Kidney tubule cell (primary cell): ENCODE measurements at regions not wholly inside any gene's neighbourhood (a gene's known extent, or its start where the extent isn't known, plus 50 kb on each side); places are given as distances from the start of the nearest gene placed in this dataset.

Source experiments
- DNase-seq: peaks from one replicate; pipeline ENCODE4 v3.0.0-alpha.2; 2018; ENCODE audit warnings: low spot score

DNA sequence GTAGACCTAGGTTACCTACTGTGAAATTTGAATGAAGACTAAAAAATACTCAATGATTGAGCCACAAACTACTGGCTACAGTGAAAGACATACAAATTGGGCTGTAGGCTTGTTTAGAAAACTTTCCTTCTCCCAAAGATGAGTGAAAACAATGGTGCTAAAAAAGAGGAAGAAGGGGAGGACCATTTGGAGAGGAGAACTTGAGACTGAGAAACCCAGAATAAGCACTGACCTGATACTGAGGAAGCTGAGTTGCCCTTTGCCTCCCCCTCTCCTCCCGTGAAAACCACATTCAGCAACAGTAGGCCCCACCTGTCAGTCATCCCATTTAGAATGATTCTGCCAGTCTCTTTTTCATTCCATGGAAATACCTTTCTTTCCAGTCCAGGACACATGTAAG, 484.0 kb upstream of the TGFBR2 start:
- no peak for DNase-seq

DNA sequence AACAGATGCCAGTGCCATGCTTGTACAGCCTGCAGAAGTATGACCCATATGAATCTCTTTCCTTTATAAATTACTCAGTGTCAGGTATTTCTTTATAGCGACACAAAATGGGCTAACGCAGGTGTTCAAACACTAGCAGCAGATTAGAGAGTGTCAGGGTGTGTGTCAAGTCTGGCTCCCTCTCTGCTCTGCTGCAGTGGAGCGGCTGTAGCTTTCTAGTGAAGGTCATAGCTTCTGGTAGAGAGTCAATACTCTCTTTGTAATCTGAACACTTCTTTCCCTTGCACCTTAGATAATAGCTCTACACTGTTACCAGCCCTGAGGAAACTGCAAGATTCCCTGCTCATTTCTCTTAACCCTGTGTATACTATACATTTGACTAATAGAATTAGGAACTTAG, 483.2 kb upstream of the TGFBR2 start:
- no peak for DNase-seq

DNA sequence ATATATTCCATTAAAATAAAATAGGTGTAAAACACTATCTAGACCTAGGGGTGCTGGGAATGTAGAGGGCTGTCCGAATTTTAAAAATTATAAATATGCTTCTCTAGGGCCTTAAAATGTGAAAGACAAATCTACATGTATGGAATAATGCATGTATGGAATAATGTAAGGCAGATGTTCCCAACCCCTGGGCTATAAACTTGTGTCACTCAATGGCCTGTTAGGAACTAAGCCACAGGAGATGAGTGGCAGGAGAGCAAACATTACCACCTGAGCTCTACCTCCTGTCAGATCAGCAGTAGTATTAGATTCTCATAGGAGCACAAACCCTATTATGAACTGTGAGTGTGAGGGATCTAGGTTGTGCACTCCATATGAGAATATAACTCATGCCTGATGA, 482.6 kb upstream of the TGFBR2 start:
- DNase-seq: no peak

DNA sequence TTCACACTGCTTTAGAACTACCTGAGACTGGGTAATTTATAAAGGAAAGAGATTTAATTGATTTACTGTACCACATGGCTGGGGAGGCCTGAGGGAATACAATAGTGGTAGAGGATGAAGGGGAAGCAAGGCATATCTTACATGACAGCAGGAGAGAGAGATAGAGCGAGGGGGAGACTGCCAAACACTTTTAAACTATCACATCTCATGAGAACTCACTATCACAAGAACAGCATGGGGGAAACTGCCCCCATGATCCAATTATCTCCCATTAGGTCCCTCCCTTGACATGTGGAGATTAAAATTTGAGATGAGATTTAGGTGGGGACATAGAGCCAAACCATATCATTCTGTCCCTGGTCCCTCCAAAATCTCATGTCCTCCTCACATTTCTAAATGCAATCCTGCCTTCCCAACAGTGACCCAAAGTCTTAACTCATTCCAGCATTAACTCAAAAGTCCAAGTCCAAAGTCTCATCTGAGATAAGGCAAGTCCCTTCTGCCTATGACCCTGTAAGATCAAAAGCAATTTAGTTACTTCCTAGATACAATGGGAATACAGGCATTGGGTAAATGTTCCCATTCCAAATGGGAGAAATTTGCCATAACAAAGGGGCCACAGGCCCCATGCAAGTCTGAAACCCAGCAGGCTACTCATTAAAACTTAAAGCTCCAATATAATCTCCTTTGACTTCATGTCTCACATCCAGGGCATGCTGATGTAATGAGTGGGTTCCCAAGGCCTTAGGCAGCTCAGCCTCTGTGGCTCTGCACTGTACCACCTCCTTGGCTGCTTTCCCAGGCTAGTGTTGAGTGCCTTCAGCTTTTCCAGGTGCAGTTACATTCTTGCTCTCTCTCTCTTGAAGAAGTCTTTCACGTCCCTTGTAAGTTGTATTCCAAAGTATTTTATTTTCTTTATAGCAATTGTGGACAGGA, 481.7 kb upstream of the TGFBR2 start:
- DNase-seq: peak; percentile 52

DNA sequence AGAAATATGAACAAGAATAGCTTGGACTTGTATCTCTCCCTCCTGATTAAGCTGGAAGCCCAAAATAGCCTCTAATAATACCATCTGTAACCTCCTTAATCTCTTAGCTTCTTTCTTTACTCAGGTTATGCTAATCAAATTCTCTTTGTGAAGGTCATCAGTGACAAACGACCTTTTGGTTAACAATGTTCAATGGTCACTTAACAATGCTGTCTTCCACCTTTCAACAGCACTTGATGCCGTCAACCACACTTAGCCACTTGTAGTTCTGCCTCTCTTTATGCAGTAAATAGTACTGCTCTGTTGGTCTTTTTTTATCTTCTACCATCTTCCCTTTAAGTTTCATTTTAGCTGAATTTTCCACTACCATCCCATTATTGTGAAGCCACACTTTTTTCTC, 476.6 kb upstream of the TGFBR2 start:
- no peak for DNase-seq

DNA sequence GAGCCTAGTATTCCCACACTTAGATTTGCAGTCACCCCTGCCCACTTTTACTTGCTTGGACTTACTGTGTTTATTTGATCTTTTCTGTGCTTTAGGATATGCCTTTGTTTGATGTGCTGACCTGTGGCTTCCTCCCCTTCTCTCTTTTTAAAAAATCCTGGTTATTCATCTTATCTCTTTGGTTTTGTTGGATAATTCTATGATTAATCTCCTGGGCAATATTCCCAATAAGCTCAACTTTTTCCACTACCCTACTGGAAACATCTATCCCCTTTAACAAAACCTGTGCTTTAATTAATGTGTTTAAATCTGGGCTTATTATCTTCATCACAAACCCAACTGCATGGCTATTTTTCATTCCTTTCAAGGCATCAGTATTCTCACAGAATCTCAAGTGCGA, 476.0 kb upstream of the TGFBR2 start:
- DNase-seq: no peak

DNA sequence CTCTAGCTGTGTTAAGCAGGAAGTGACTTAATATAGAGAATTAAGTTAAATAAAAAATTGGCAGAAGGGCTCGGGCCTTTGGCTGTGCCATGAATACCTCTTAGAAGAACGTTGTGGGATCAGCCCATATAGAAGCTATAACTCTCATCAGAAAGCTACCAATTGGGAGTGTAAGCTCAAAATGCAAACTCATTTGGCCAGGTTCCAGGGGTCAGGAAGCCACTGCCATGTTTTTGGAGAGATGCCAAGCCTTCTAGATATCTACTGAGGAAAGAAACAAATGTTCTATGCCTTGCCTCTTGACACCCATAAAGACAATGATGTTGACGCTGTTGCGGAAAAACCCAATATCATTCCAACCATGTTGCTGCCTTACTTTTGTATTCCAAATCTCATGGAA, 475.2 kb upstream of the TGFBR2 start:
- no peak for DNase-seq

DNA sequence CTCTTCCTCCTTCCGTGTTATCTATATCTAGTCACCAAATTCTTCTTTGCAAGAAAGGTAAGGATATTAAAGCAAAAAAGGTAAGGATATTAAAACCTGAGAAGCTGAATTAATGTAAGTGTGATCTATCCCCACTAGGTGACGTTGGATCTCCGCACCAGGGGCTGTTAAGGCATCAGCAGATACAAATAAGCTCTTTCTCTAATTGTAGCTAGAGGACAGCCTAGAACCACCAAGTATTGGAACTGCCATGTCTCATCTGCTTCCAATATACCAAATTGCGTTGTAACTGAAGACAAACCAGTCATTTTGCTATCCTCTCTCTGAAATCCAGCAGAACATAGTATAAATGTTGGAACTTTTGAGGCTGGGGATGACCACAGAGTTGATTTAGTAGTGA, 471.2 kb upstream of the TGFBR2 start:
- DNase-seq: no peak

DNA sequence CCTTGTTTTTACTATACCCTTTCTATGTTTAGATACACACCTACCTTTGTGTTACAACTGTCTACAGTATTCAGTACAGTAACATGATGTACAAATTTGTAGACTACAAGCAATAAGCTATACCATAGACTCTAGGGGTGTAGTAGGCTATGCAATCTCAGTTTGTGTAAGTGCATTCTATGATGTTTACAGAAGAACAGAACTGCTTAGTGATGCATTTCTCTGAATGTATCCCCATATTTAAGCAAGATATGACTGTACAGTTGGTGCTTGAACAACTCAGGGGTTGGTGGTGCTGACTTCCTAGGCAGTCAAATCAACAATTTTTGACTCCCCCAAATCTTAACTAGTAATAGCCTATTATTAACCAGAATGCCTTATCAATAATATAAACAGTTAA, 467.1 kb upstream of the TGFBR2 start:
- DNase-seq: no peak

DNA sequence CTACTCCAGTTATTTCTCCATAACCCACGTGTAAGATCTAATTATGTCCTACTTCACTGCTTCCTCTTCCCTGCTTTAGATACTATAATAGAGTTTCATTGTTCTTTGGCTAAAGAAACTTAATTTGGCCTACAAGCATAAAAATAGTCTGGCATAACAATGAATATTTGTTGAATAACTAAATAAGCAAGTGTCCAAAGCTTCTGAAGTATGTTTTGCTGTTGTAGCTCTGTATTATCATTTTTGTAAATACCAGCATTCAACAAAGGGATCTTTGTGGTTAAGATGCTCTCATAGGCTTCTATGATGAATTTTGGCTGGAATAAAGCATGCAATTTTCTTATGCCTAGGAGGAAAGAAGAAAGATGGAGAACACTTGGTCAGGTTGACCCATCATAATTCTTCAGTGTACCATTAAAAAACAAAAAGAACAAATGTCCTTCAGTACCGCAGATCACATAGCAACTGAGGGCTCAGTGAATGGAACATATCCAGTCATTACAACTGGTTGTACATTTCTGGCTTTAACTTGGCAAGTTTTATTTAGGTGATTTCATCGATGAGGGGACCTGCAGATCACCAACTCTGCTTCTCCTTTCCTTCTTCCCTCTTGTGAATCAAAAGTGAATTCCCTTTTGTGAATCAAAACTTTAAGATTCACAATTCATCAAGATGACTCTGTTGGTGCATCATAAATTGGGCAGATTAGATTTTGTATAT, 465.9 kb upstream of the TGFBR2 start:
- DNase-seq: no peak

DNA sequence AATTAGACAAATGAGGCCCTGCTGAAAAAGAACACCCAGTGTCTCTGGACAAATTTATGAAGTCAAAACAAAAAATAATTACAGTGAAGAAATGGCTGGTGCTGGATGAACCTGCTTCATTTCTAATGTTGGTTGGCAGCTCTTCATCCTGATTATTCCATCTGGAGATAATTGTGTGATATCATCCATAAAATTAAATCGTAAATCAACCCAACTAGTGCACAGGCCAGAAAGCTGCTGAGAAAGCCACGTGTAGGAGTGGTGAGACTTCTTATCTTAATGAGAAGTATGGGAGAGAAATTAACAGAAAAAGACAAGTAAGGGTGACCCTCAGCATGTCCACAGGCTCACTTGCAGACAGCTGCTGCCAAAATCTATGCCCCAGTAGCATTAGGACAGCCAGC, 465.2 kb upstream of the TGFBR2 start:
- DNase-seq: no peak

DNA sequence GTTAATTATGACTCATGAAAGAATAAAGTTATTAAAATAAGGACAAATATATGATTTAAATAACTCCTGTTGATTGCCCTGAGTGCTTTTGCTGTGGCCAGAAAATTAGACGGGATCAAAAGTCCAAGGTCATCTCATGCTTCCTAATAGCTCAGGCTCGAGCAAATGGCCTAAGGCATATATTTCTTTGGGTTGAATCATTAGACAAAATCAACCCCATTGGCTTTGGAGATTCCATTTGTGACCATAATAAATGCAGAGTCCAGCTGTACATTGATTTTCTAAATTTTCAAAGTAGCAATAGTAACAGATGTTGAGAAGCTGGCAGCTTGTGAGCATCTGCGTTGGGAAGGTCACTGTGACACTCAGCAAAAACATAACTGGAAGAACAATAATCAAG, 464.5 kb upstream of the TGFBR2 start:
- no peak for DNase-seq

DNA sequence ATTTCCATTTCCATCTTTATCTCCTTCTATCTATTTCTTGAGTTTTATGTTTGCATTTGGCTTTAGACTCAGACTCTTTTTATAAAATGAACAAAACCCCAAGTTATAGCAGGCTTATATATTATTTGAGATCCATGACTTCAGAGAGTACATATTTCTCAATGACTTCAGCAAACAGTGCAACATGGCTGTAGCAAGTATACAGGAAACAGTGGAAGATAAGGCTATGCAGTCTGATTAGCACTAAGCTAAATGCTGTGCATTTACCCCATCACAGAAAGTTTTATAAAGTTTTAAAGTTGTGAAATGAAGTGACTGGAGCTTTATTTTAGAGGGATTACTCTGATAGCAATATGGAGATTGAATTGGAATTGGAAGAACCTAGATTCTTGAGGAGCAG, 463.5 kb upstream of the TGFBR2 start:
- DNase-seq: no peak

DNA sequence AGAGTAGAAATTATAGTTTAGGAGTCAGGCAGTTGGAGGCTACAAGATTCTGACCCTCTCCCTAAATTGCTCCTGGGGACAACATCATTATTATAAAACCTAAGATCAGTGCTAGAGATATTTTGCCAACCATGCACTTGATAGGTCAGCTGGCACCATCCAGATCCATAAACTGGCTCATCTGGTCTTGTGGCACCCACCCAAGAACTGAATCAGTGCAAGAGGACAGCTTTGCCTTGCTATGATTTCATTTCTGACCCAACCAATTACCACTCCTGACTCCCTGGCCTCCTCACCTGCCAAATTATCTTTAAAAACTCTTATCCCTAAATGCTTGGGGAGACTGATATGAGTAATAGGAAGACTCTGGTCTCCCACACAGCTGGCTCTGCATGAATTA, 461.1 kb upstream of the TGFBR2 start:
- no peak for DNase-seq

DNA sequence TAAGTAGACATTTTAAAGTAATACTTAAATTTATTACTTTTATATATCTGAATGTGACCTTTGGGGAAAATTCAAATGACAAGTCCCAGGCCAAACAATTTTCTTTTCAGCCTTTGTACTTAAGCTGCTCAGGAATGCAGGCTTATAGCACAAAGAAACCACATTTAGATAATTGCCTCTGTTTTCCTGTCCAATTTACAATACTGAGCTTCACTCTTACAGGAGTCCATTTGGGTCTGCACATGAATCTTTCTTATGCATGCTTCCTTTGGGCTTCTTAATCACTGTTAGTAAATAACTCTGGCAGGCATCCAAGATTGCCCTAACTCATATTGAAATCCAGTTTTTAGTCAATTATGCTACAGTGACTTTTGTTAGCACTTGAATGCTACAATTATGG, 459.4 kb upstream of the TGFBR2 start:
- no peak for DNase-seq

DNA sequence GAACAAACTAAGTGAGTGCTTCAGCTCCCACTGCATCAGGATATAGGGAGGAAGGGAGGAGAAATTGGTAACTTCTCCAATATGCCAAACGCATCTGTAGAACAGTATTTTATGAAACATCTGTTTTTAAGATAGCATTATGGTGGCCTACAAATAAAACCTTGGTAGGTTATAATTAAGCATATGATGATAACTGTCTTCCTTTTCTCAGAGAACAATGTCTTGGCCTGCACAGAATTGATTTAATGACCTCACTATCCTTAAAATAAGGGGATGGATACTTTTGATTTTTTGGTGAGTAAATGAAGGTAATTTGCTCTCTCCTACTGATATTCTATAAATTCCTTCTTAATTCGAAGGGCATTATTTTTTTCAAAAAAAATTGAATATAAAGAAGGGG, 451.5 kb upstream of the TGFBR2 start:
- DNase-seq: no peak

DNA sequence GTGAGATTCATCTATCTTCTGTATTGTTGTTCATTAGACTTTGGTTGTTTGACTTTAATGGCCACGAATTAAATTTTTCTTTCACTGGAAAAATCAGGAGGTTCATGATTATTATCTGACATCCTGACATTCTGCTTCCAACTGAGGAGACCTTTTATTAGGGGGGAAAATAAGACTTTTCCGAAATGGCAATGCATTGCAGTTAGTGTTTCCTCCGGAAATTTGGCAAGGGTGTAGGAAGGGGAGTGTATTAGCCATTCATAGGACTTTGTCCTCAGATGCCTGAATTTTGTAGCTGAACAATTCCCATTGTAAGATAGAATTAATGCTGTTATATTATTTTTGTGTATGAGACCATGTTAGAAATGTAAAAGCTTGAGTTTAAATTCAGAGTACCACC, 450.6 kb upstream of the TGFBR2 start:
- DNase-seq: no peak

DNA sequence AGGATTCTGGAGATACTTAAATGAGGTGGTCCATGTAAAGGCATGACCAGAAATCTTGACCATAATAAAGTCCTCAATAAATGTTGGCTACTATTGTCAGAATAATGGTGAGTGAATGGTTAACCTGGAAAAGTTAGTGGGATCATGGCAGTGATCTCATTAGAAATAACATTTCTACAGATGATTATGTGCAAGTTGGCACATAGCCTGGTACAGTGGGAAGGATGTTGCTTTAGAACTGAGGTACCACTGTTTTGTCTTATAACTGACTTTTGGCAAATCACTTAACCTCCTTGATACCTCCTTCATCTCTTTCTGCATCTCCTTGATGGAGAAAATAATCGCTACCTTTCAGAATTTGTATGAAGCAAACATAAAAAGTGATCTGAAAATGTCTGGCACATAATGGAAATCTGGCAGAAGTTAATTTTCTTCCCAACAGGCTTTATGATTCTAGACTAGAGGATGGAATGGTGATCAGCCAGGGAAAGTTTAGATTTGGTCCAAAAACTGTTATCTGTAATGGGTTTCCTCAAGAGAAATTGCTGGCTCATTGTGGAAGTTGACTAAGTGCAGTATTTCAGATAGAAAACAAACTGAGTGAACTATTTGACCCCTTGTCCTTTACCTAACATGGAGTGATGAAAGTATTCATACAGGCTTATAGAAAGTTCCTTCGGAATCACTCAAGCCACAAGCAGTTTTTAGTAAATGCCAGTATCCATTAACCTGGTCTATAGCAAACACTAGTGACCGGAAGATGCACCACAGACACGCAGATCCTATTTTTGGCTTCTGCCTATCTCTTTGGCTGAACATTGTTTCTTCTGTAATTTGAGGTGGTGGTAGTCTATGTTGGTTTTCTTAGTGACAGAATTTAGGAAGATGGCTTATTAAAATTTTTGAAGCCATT, 449.6 kb upstream of the TGFBR2 start:
- DNase-seq: peak; percentile 54

DNA sequence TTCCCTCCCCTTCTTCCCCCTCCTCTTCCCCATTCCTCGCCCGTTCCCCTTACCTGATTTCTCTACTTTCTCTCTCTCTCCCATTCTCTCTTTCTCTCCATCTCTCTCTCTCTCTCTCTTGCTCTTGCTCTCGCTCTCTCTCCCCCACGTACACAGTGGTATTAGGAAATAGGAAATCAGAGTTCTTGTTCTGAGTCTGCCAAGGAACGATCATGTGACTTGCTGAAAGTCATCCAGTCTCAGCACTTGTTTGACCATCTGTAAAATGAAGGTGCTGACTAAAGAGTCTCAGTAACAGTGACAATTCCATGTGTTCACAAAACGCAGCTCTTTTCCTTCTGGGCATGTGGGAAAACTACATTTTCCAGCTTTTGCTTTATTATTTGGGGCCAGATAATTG, 445.0 kb upstream of the TGFBR2 start:
- DNase-seq: peak; percentile 72

DNA sequence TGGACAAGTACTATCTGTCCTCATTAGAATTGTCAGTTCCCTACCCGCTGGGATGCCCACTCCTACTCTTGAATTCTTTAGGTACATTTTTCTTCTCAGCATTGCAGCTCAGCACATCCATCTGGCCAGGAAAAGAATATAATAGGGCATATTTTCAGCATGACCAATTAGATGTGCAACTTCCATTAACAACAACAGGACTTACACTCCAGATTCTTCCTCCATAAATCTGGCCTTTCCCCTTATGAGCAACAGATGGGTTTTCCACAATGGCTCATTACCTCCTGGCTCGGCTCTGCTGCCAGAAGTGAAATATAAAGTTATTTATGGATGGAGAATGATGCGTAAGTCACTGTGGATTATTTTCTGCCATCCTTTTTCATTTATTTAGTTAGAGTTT, 443.8 kb upstream of the TGFBR2 start:
- DNase-seq: peak; percentile 76

DNA sequence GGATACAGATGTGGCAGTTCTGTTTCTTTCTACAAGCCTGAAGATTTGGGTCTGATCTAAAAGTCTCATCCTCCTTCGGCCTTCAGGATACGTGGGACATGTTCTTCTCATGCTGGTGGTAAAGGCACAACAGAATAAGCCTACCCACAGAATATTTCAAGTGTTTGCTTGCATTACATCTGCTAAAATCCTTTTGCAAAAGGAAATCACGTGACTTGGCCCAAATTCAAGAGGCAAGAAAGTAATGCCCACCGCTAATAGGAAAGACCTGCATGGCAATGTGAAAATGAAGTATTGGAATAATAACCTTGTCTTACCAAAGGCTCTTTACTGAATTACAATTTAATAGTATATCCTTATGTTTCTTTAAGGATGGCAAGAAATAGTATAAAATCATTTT, 439.9 kb upstream of the TGFBR2 start:
- DNase-seq: no peak

DNA sequence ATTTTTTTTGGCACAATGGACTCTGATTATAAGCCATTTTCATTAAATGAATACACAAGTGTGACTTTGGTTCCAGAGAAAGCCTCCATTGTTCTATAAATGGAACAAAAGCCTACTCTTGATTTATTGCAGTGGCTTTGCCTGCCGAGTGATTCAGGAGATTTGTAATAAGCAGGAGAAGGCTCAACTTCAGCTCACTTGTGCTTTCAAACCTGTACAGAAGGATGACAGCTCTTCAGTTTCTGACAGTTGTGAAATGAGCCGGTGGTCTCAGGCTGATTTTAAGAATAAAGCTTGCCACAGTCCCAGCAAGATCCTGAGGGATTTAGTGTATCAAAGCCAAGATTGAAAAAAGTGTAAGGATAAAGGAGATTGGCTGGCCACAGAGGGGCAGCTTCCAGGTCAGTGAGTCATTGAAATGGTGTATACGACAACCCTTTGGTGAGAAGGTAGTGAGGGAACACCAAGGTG, 438.8 kb upstream of the TGFBR2 start:
- DNase-seq: peak; percentile 54
